A549 (cell line): ENCODE measurements at regions not wholly inside any gene's neighbourhood (a gene's known extent, or its start where the extent isn't known, plus 50 kb on each side); places are given as distances from the start of the nearest gene placed in this dataset.

Source experiments
- CBX8 ChIP-seq: fragments of 200-600 bp; sonication (generic); IDR thresholded peaks from 2 replicates; pipeline ENCODE4 v1.6.1; 2016
- HDAC2 ChIP-seq: fragments of 200-600 bp; sonication (generic); IDR thresholded peaks from 2 replicates; pipeline ENCODE4 v1.6.1; 2016
- TF ChIP-seq, protein P1 (sequence below): IDR thresholded peaks from 2 replicates; pipeline ENCODE4 v1.6.1; 2012

DNA sequence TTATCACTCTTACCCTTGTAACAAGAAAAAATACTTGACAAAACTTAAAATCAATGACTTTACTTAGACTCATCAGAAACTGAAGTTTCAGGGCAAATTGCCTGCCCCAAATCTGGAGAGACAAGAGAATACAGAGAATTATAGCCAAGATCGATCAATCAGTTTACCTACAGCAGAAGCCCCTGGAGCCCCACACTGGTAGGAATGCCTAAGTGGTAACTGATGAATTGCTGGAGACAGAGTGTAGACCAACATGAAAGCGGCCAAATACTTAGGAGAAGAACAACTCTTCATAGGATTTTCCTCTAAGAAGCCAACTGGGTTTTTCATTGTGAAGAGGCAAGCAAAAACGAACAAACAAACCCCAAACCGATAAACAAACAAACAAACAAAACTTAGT is 1430.0 kb downstream of the EFNB2 start:
- TF ChIP-seq, protein P1, sequence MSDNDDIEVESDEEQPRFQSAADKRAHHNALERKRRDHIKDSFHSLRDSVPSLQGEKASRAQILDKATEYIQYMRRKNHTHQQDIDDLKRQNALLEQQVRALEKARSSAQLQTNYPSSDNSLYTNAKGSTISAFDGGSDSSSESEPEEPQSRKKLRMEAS, result no peak
- TF ChIP-seq HDAC2 (no peak), CBX8 (no peak)
